AG09319 (cell line): ENCODE measurements at regions not wholly inside any gene's neighbourhood (a gene's known extent, or its start where the extent isn't known, plus 50 kb on each side); places are given as distances from the start of the nearest gene placed in this dataset.

Experiments used
- DNase-seq: peaks from one replicate; pipeline ENCODE4 v3.0.0-alpha.2; 2010; ENCODE audit warnings: low read depth; ENCODE audit errors: extremely low read depth
- TF ChIP-seq, protein P1 (sequence below): IDR thresholded peaks from 2 replicates; pipeline ENCODE4 v1.5.1; 2011; ENCODE audit warnings: low read depth, mild to moderate bottlenecking, inconsistent platforms, low read length, moderate library complexity

DNA sequence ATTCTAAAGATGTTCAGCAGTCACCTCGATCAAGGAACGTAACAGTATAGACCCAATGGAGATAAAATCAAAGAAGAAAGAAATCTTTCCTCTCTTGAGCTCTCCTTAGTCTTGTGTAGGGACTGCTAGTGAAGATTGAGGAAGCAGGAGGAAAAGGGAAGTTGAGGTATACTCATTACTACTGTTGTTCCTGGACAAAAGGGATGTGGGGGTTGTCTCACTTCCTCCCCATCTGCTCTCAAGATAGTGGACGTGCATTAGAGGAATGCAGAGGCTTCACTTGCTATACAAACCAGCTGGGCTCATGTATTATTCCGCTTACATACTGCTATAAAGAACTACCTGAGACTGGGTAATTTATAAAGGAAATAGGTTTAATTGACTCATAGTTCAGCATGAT lies 208.9 kb upstream of the ARHGEF9 start:
- TF ChIP-seq, protein P1, sequence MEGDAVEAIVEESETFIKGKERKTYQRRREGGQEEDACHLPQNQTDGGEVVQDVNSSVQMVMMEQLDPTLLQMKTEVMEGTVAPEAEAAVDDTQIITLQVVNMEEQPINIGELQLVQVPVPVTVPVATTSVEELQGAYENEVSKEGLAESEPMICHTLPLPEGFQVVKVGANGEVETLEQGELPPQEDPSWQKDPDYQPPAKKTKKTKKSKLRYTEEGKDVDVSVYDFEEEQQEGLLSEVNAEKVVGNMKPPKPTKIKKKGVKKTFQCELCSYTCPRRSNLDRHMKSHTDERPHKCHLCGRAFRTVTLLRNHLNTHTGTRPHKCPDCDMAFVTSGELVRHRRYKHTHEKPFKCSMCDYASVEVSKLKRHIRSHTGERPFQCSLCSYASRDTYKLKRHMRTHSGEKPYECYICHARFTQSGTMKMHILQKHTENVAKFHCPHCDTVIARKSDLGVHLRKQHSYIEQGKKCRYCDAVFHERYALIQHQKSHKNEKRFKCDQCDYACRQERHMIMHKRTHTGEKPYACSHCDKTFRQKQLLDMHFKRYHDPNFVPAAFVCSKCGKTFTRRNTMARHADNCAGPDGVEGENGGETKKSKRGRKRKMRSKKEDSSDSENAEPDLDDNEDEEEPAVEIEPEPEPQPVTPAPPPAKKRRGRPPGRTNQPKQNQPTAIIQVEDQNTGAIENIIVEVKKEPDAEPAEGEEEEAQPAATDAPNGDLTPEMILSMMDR, result no peak
- DNase-seq, result no peak

DNA sequence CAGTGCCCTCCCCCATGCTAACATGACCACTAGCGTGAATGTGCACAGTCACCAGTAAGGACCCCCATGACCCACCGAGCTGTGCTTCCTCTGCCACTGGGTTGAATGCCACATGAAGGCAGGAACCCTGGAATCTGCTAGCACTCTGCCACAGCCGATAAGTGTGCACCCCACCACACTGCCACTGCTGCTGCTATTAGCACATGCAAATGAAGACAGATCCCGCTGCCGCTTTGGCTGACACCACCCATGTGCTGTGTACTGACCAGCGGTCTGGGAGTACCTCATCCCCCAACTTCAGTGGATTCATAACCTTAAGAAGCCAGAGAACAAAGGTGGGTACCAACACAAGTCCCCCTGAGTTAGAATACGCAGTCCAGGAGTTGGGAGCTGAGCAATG lies 200.9 kb upstream of the ARHGEF9 start:
- TF ChIP-seq, protein P1, result no peak
- no peak for DNase-seq

DNA sequence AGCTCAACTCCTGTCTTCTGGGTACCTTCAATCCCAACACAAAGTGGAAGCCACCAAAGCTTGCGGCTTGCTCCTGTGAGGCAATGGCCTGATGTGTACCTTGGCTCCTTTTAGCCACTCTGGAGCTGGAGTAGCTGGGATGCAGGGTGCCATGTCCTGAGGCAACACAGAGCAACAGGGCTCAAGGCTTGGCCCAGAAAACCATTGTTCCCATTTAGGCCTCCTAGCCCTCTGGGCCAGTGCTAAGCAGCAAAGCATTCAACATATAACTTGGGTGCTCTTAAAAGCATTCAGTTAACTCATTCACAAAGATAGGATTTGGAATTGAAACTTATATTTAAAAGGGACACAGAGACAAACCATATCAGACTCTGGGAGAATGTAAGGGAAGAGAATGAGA lies 194.5 kb upstream of the ARHGEF9 start:
- TF ChIP-seq, protein P1, result no peak
- no peak for DNase-seq

DNA sequence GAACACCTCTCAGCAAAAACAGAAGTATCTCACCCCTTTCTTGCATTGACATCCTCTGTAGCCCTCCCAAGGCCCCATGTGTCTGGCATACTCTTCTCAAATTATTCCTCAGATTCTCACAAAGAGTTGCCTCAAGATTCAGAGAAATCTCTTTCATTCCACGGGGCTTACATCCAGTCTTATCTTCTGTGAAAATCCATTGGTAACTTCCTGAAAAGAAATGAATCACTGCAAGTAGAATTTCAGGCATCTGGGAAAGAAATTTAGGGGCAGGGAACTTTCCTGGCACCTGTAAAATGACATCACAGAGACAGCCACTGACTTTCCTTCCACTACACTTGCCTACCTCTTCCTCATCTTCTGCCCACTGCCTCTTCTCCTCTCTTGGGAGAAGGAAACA lies 182.5 kb upstream of the ARHGEF9 start:
- TF ChIP-seq, protein P1, result no peak
- DNase-seq, result no peak

DNA sequence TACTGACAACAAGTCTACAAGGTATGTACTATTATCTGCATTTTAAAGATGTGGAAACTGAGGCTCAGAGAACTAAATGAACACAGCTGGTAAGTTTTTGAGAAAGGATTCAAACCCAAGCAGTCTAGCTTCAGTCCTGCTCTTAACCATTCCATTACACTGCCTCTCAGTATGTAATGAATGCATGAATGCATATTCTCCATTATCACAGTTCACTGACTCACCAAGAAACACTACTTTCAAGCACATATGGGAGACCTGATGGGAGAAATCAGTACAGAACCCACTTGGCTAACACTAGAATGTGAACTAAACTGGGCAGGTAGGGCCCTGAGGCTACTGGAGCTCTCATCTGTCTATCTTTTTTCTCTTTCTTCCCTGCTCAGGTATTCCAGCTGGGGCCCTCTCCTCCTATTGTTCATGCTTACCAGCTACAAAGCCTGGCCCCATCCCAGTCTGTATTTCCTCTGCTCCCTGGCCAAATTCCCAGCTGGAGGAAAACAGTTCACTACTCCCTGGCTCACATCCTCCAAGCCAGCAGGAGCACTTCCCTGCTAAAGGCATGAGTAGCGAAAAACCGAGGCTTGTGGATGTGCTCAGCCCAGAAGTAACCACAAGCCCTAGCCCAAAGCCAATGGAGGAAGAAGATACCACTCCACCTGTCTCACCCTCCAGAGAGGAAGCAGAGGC lies 178.2 kb upstream of the ARHGEF9 start:
- TF ChIP-seq, protein P1, result no peak
- DNase-seq, result no peak

DNA sequence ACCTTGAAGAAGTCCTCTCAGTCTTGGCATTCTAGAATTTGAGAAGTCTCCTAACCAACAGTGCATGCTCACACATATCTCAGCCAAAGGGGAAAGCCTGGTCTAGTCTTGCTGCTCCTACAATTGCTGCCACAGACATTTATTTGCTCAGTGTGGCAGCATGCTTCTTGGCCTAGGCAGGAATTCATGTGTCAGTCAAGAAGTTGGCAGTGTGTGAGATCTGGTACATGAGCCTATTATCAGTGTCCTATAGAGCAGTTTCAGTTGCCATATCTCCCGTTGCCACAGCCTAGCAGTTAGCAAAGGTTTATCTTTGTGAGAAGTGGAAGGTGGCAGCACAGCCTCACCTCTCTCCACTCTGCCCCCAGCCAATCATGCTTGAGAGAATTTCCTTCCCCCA lies 176.9 kb upstream of the ARHGEF9 start:
- DNase-seq, result no peak
- TF ChIP-seq, protein P1, result no peak

DNA sequence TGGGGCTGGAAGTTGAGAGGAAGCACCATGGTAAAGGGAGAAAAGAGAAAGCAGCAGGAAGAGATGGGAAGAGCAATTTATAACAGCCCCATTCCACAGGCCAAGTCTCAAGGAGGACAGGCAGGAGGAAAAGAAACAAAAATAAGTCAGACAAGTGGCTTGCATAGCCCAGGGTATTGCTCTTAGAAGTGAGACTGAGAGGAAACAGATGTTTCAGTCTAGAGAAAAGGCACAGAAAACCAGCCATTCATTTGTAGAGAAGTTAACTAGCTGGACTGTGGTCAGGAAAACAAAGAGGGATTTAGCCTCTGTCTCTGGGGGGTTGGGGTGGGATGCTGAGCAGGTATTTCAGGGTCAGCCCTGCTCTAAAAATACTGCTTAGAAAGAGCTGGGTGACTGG lies 175.0 kb upstream of the ARHGEF9 start:
- TF ChIP-seq, protein P1, result no peak
- DNase-seq, result no peak
